ENCODE measurements at regions not wholly inside any gene's neighbourhood (a gene's known extent, or its start where the extent isn't known, plus 50 kb on each side); places are given as distances from the start of the nearest gene placed in this dataset.

GRCh38 chr16:6897876-6898485 lies 434.7 kb upstream of the RBFOX1 start:
- intact Hi-C loops (cut with DNase I; ENCODE audit: low total_unique reads) = no loop called here
- Histone ChIP-seq H3K27me3 (no peaks in the 10 kb centered on the region), H3K9me3 (no peaks in the 10 kb centered on the region), H3K4me1 (no peaks in the 10 kb centered on the region), H3K27ac (no peak overlapping the region), H3K4me3 (no peak overlapping the region), H3K36me3 (ENCODE audit: low read depth, missing control alignments) (no peaks in the 10 kb centered on the region)
- TF ChIP-seq CTCF (IDR thresholded peaks at IDR 0.05) (no peak), POLR2A (IDR thresholded peaks at IDR 0.05) (no peak)
- DNase-seq = no peak
- WGBS, 2 donors = 54 to 55% methylated on average over 8 of the region's 8 CpGs

- Histone ChIP-seq H3K36me3 (ENCODE audit: low read depth, missing control alignments) (no peaks in the 10 kb centered on the region), H3K4me1 (no peaks in the 10 kb centered on the region), H3K4me3 (no peak overlapping the region), H3K27me3 (no peaks in the 10 kb centered on the region), H3K27ac (no peak overlapping the region), H3K9me3 (no peaks in the 10 kb centered on the region)
- WGBS, 2 donors = 44 to 60% methylated on average over 4 of the region's 4 CpGs
- intact Hi-C loops (cut with DNase I; ENCODE audit: low total_unique reads) = no loop called here
- TF ChIP-seq CTCF (IDR thresholded peaks at IDR 0.05) (no peak), POLR2A (IDR thresholded peaks at IDR 0.05) (no peak)
- DNase-seq = no peak
Measured at GRCh38 chr16:6892966-6893365, 439.7 kb upstream of the RBFOX1 start.

- no peak for DNase-seq
- TF ChIP-seq CTCF (IDR thresholded peaks at IDR 0.05) = no peak
Measured at GRCh38 chr16:6891496-6891895, 441.1 kb upstream of the RBFOX1 start.

GRCh38 chr16:6888531-6888930 lies 444.1 kb upstream of the RBFOX1 start:
- 53 to 74% methylated on average over 2 of the region's 2 CpGs for WGBS, 2 donors
- Histone ChIP-seq H3K9me3 (no peaks in the 10 kb centered on the region), H3K27me3 (no peaks in the 10 kb centered on the region), H3K36me3 (ENCODE audit: low read depth, missing control alignments) (no peaks in the 10 kb centered on the region), H3K27ac (no peak overlapping the region), H3K4me1 (no peaks in the 10 kb centered on the region), H3K4me3 (no peak overlapping the region)
- DNase-seq = no peak
- no peak for TF ChIP-seq POLR2A (IDR thresholded peaks at IDR 0.05)
- TF ChIP-seq CTCF (IDR thresholded peaks at IDR 0.05) = no peak
- intact Hi-C loops (cut with DNase I; ENCODE audit: low total_unique reads) = no loop called here

More at GRCh38 chr16:6891496-6891895, 441.1 kb upstream of the RBFOX1 start:
- no peaks in the 10 kb centered on the region for H3K9me3 ChIP-seq
- 38 to 54% methylated on average over 2 of the region's 2 CpGs for WGBS, 2 donors
- H3K27ac ChIP-seq = no peak overlapping the region
- H3K4me3 ChIP-seq = no peak overlapping the region
- intact Hi-C loops (cut with DNase I; ENCODE audit: low total_unique reads) = no loop called here
- H3K36me3 ChIP-seq (ENCODE audit: low read depth, missing control alignments) = no peaks in the 10 kb centered on the region
- no peaks in the 10 kb centered on the region for H3K27me3 ChIP-seq
- no peaks in the 10 kb centered on the region for H3K4me1 ChIP-seq

GRCh38 chr16:6884002-6884401 lies 448.6 kb upstream of the RBFOX1 start:
- intact Hi-C loops (cut with DNase I; ENCODE audit: low total_unique reads) = no loop called here
- TF ChIP-seq POLR2A (IDR thresholded peaks at IDR 0.05) = no peak
- no peak for TF ChIP-seq CTCF (IDR thresholded peaks at IDR 0.05)

More at GRCh38 chr16:6884002-6884401, 448.6 kb upstream of the RBFOX1 start:
- Histone ChIP-seq H3K4me3 (no peak overlapping the region), H3K36me3 (ENCODE audit: low read depth, missing control alignments) (no peaks in the 10 kb centered on the region), H3K27ac (no peak overlapping the region), H3K4me1 (no peaks in the 10 kb centered on the region), H3K9me3 (no peaks in the 10 kb centered on the region), H3K27me3 (no peaks in the 10 kb centered on the region)
- WGBS, 2 donors = 58 to 87% methylated on average over 4 to 7 of the region's 7 CpGs
- DNase-seq = no peak
